ENCODE measurements at regions not wholly inside any gene's neighbourhood (a gene's known extent, or its start where the extent isn't known, plus 50 kb on each side); places are given as distances from the start of the nearest gene placed in this dataset.

DNA sequence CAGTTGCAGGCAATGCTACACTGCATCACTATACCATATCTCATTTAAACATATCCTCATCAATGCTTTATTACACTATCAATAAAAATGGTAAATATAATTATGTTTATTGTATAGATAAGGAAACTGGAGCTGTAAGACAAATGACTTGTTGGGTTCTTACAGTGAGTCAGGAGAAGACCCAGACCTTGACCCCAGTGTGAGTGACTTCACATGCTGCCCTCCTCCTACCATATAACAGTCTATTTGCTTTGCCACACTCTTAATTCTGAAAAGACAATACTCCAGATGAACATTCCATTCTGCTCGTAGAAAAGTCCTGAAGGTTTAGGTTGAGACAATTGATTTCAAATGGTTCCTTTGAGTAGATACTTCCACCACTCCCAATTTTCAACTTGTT lies 550.5 kb downstream of the PLPP3 start:
- TF ChIP-seq, protein P1, sequence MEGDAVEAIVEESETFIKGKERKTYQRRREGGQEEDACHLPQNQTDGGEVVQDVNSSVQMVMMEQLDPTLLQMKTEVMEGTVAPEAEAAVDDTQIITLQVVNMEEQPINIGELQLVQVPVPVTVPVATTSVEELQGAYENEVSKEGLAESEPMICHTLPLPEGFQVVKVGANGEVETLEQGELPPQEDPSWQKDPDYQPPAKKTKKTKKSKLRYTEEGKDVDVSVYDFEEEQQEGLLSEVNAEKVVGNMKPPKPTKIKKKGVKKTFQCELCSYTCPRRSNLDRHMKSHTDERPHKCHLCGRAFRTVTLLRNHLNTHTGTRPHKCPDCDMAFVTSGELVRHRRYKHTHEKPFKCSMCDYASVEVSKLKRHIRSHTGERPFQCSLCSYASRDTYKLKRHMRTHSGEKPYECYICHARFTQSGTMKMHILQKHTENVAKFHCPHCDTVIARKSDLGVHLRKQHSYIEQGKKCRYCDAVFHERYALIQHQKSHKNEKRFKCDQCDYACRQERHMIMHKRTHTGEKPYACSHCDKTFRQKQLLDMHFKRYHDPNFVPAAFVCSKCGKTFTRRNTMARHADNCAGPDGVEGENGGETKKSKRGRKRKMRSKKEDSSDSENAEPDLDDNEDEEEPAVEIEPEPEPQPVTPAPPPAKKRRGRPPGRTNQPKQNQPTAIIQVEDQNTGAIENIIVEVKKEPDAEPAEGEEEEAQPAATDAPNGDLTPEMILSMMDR (IDR thresholded peaks at IDR 0.05), result no peak
- TF ChIP-seq ZFX (IDR thresholded peaks at IDR 0.05; ENCODE audit: borderline replicate concordance), result no peak

Measured in 22Rv1 (cell line).